ENCODE measurements at regions not wholly inside any gene's neighbourhood (a gene's known extent, or its start where the extent isn't known, plus 50 kb on each side); places are given as distances from the start of the nearest gene placed in this dataset.

- H3K27me3 Mint-ChIP-seq (ENCODE audit: low read depth in 3 of 3) = peaks cover 0 to 1% (median 0%) of the 10 kb centered on the region in 3 donors
- no peaks in the 10 kb centered on the region for H3K27me3 ChIP-seq (ENCODE audit: control insufficient read depth in 2 of 2, insufficient read depth in 2 of 2, low read length in 2 of 2)
- H3K4me3 ChIP-seq (replicated peaks in 1 of 3; ENCODE audit: low read depth in 2 of 3, low read length in 3 of 3) = no peak overlapping the region
- H3K36me3 Mint-ChIP-seq = no peaks in the 10 kb centered on the region
- H3K79me2 ChIP-seq (ENCODE audit: insufficient read depth, low read length) = no peaks in the 10 kb centered on the region
- no peak overlapping the region for H3K4me2 ChIP-seq (replicated peaks; ENCODE audit: extremely low read depth, low read length, poor library complexity, severe bottlenecking)
- H3K9me3 Mint-ChIP-seq = peaks cover 0 to 7% (median 0%) of the 10 kb centered on the region in 7 donors
- H3K9me3 ChIP-seq (replicated peaks in 1 of 2; ENCODE audit: control insufficient read depth in 1 of 2, insufficient read depth in 1 of 2, low read length in 2 of 2) = no peaks in the 10 kb centered on the region
- WGBS (ENCODE audit: insufficient coverage) = 100% methylated on average over 1 of the region's 6 CpGs
- H3K27ac ChIP-seq (ENCODE audit: low read depth in 1 of 2, low read length in 2 of 2) = no peak overlapping the region
- H3K4me1 ChIP-seq (ENCODE audit: control insufficient read depth in 1 of 2, insufficient read depth in 2 of 2, low read length in 2 of 2) = no peaks in the 10 kb centered on the region
- H2AFZ ChIP-seq (ENCODE audit: insufficient read depth, low read depth, low read length, poor library complexity, severe bottlenecking) = no peak overlapping the region
- DNase-seq = no peak
- H3K36me3 ChIP-seq (replicated peaks in 1 of 2; ENCODE audit: control insufficient read depth in 1 of 2, insufficient read depth in 2 of 2, low read length in 2 of 2) = no peaks in the 10 kb centered on the region
- H3K27ac Mint-ChIP-seq = no peak overlapping the region
- no peak for TF ChIP-seq CTCF (IDR thresholded peaks at IDR 0.05)
- no peaks in the 10 kb centered on the region for H3K4me1 Mint-ChIP-seq
- no peak overlapping the region for H3K9ac ChIP-seq (ENCODE audit: insufficient read depth, low read length, poor library complexity, severe bottlenecking)
- intact Hi-C loops (cut with micrococcal nuclease) = no loop called here
- H3K4me3 Mint-ChIP-seq = no peak overlapping the region
- no peaks in the 10 kb centered on the region for H4K20me1 ChIP-seq (ENCODE audit: insufficient read depth, low read length)
Observed at GRCh38 chrX:22652596-22652995, 347.2 kb upstream of the DDX53 start.

- no peak overlapping the region for H3K27ac ChIP-seq (ENCODE audit: low read depth in 1 of 2, low read length in 2 of 2)
- no CpG with 5 or more reads among the region's 2 CpGs for WGBS (ENCODE audit: insufficient coverage)
- Mint-ChIP-seq H3K4me1 (no peaks in the 10 kb centered on the region), H3K9me3 (peaks cover 0 to 4% (median 0%) of the 10 kb centered on the region in 7 donors), H3K27me3 (ENCODE audit: low read depth in 3 of 3) (peaks cover 0 to 3% (median 0%) of the 10 kb centered on the region in 3 donors), H3K4me3 (no peak overlapping the region), H3K36me3 (no peaks in the 10 kb centered on the region), H3K27ac (no peak overlapping the region)
- H3K4me3 ChIP-seq (replicated peaks in 1 of 3; ENCODE audit: low read depth in 2 of 3, low read length in 3 of 3) = no peak overlapping the region
- H3K9me3 ChIP-seq (replicated peaks in 1 of 2; ENCODE audit: control insufficient read depth in 1 of 2, insufficient read depth in 1 of 2, low read length in 2 of 2) = no peaks in the 10 kb centered on the region
- H2AFZ ChIP-seq (ENCODE audit: insufficient read depth, low read depth, low read length, poor library complexity, severe bottlenecking) = no peak overlapping the region
- H3K79me2 ChIP-seq (ENCODE audit: insufficient read depth, low read length) = no peaks in the 10 kb centered on the region
- no peak overlapping the region for H3K4me2 ChIP-seq (replicated peaks; ENCODE audit: extremely low read depth, low read length, poor library complexity, severe bottlenecking)
- no peaks in the 10 kb centered on the region for H3K27me3 ChIP-seq (ENCODE audit: control insufficient read depth in 2 of 2, insufficient read depth in 2 of 2, low read length in 2 of 2)
- no peaks in the 10 kb centered on the region for H3K4me1 ChIP-seq (ENCODE audit: control insufficient read depth in 1 of 2, insufficient read depth in 2 of 2, low read length in 2 of 2)
- intact Hi-C loops (cut with micrococcal nuclease) = no loop called here
- no peaks in the 10 kb centered on the region for H3K36me3 ChIP-seq (replicated peaks in 1 of 2; ENCODE audit: control insufficient read depth in 1 of 2, insufficient read depth in 2 of 2, low read length in 2 of 2)
- no peak for TF ChIP-seq CTCF (IDR thresholded peaks at IDR 0.05)
- no peak overlapping the region for H3K9ac ChIP-seq (ENCODE audit: insufficient read depth, low read length, poor library complexity, severe bottlenecking)
- no peak for DNase-seq
- no peaks in the 10 kb centered on the region for H4K20me1 ChIP-seq (ENCODE audit: insufficient read depth, low read length)
Observed at GRCh38 chrX:22660756-22661155, 339.0 kb upstream of the DDX53 start.
